ENCODE measurements at regions not wholly inside any gene's neighbourhood (a gene's known extent, or its start where the extent isn't known, plus 50 kb on each side); places are given as distances from the start of the nearest gene placed in this dataset.

DNA sequence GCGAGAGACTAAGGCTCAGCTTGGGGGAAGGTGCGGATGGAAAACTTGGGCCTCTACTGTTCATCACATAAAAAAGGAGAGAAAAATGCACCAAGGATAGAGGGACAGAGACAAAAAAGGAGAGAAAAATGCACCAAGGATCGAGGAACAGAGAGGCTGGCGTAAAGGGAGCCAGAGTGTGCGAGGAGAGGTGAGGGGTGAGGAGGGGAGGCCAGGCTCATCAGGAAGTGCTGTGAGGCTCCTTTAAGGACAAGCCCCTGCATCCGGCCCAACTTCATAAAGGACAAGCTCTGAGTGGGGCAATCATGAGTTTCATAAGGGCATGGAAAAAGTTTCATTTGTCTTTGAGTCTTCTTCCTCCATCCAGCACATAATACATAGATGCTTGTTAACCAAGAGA lies 117.2 kb upstream of the NXT1 start:
- DNase-seq = no peak
- Histone ChIP-seq H3K4me1 (peaks cover 0 to 10% (median 0%) of the 10 kb centered on the region in 4 donors), H3K36me3 (no peaks in the 10 kb centered on the region), H3K27me3 (no peaks in the 10 kb centered on the region), H3K4me3 (no peak overlapping the region), H3K9me3 (peaks cover 0 to 6% (median 0%) of the 10 kb centered on the region in 3 donors), H3K27ac (no peak overlapping the region)
- TF ChIP-seq, protein P1, sequence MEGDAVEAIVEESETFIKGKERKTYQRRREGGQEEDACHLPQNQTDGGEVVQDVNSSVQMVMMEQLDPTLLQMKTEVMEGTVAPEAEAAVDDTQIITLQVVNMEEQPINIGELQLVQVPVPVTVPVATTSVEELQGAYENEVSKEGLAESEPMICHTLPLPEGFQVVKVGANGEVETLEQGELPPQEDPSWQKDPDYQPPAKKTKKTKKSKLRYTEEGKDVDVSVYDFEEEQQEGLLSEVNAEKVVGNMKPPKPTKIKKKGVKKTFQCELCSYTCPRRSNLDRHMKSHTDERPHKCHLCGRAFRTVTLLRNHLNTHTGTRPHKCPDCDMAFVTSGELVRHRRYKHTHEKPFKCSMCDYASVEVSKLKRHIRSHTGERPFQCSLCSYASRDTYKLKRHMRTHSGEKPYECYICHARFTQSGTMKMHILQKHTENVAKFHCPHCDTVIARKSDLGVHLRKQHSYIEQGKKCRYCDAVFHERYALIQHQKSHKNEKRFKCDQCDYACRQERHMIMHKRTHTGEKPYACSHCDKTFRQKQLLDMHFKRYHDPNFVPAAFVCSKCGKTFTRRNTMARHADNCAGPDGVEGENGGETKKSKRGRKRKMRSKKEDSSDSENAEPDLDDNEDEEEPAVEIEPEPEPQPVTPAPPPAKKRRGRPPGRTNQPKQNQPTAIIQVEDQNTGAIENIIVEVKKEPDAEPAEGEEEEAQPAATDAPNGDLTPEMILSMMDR (IDR thresholded peaks at IDR 0.05) = no peak
- intact Hi-C loops (cut with DNase I; ENCODE audit: low total_unique reads) = loop anchor here (5.0 to 10.0 kb wide), 3 partner anchors 69 to 541 kb away; partner anchors contain the start of gene THBD

DNA sequence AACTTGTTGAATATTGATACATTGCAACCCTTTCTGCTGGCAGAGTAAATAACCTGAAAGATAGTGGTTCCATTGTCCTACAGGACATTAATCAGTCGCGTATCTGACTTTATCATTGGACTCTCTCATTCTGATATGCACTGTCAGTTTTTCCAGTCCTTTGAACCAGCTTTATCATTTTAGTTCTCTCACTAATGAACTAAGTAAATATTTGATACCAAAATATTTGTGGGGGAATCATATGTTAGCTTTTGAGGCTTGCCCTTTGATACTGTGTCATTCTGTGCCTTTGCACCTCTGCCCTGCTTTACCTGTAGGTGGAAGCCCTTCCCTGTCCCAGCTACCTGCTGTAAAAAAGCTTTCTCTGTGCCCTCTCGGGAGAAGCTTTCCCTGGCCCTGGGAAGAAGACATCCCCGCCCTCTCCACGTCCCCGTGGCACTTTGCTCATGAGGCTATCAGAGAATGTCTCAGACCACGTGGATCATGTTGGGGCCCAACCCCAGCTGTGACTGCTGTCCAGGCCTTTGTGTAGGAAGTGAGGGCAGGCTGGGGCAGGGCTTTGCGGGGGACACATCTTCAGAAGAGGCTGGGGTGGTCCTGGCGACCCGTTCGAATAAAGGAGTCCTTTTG lies 117.8 kb upstream of the NXT1 start:
- H3K36me3 ChIP-seq = no peaks in the 10 kb centered on the region
- no peak overlapping the region for H3K27ac ChIP-seq
- intact Hi-C loops (cut with DNase I; ENCODE audit: low total_unique reads) = loop anchor here (5.0 to 10.0 kb wide), 3 partner anchors 68 to 540 kb away; partner anchors contain the start of gene THBD
- H3K4me3 ChIP-seq = no peak overlapping the region
- TF ChIP-seq, protein P1 (IDR thresholded peaks at IDR 0.05) = no peak
- H3K4me1 ChIP-seq = peaks cover 0 to 10% (median 0%) of the 10 kb centered on the region in 4 donors
- peaks cover 0 to 6% (median 0%) of the 10 kb centered on the region in 3 donors for H3K9me3 ChIP-seq
- no peaks in the 10 kb centered on the region for H3K27me3 ChIP-seq
- DNase-seq = no peak

DNA sequence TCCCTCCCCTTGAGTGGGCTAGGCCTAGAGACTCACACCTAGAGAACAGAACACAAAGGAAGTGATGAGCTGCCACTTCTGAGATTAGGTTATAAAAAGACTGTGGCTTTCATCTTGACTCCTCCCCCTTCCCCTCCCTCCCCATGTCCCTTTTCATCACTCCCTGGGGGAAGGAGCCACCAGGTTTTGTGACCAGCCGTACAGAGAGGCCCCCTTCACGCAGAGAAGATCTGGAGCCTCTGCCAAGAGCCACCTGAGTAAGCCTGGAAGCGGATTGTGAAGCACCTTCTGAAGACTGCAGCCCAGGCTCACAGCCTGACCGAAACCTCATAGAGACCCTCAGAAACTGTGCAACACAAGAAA lies 118.4 kb upstream of the NXT1 start:
- DNase-seq = no peak
- peaks cover 0 to 6% (median 0%) of the 10 kb centered on the region in 3 donors for H3K9me3 ChIP-seq
- no peak overlapping the region for H3K4me3 ChIP-seq
- intact Hi-C loops (cut with DNase I; ENCODE audit: low total_unique reads) = loop anchor here (5.0 to 10.0 kb wide), 3 partner anchors 67 to 540 kb away; partner anchors contain the start of gene THBD
- H3K4me1 ChIP-seq = peaks cover 0 to 10% (median 0%) of the 10 kb centered on the region in 4 donors
- H3K27ac ChIP-seq = no peak overlapping the region
- H3K36me3 ChIP-seq = no peaks in the 10 kb centered on the region
- no peaks in the 10 kb centered on the region for H3K27me3 ChIP-seq
- TF ChIP-seq, protein P1 (IDR thresholded peaks at IDR 0.05) = no peak

DNA sequence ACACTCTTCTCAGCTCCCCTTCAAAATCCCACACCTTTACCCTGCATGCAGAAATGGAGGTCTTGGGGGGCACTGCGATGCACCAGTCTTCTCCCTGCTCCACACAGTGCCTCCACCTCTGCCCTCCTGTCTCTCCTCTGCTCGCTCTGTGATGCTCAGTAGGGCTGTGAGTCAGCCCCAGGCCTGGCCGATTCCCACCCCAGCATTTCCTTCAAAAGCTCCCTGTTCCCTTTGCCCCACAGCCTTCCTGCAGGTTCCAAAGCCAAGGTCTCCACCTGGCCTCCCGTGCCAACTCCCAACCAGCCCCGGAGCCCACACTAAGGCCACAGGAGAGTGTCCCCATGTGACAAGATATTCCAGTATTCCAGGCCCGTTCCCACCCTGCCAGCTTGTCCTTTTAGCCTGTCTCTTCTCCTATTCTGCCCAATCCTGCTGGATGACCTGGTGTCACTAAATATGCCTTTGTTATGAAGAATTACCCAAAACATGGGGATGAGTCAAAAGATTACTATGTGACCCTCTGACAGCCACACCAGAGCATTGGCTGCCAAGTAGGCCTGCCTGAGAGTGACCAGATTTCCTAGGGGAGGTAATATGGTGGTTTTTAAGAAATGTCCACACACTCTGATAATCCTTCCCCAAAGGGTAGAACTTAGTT lies 118.9 kb upstream of the NXT1 start:
- DNase-seq = no peak
- Histone ChIP-seq H3K4me3 (no peak overlapping the region), H3K27ac (no peak overlapping the region), H3K4me1 (peaks cover 0 to 10% (median 0%) of the 10 kb centered on the region in 4 donors), H3K36me3 (no peaks in the 10 kb centered on the region), H3K27me3 (no peaks in the 10 kb centered on the region), H3K9me3 (peaks cover 0 to 6% (median 0%) of the 10 kb centered on the region in 3 donors)
- intact Hi-C loops (cut with DNase I; ENCODE audit: low total_unique reads) = loop anchor here (5.0 to 10.0 kb wide), 3 partner anchors 67 to 539 kb away; partner anchors contain the start of gene THBD
- TF ChIP-seq, protein P1 (IDR thresholded peaks at IDR 0.05) = no peak

DNA sequence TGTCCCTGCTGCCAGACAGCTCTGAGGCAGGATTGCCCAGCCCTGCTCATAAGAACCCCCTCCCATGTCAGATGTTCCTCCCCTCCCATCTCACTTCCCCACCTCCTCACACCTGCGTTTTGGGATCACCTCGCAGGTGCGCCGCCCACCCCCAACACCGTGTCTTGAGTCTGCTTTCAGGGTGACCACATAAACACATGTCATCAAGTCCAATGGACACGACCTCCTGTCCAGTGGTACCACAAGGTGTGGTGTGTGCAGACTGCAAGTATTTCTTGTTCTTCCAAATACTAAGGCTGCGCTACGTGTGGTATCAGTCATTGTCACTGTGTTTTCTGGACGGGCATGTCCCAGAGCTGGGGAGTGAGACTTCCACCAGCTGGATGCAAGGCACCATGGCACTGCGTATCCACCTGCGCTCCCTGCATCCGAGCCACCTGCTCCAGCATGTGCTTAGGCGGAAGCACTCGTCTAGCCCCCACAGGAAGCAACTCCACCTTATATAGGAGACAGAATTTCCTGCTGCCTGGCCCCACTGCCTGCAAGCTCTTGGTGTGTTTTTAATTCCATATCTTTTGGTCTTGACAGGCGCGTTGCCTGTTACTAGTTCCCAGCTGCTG lies 119.7 kb upstream of the NXT1 start:
- peaks cover 0 to 10% (median 0%) of the 10 kb centered on the region in 4 donors for H3K4me1 ChIP-seq
- peaks cover 0 to 6% (median 0%) of the 10 kb centered on the region in 3 donors for H3K9me3 ChIP-seq
- no peaks in the 10 kb centered on the region for H3K36me3 ChIP-seq
- intact Hi-C loops (cut with DNase I; ENCODE audit: low total_unique reads) = loop anchor here (5.0 to 10.0 kb wide), 3 partner anchors 66 to 539 kb away; partner anchors contain the start of gene THBD
- H3K4me3 ChIP-seq = no peak overlapping the region
- no peak for DNase-seq
- TF ChIP-seq, protein P1 (IDR thresholded peaks at IDR 0.05) = no peak
- H3K27ac ChIP-seq = no peak overlapping the region
- H3K27me3 ChIP-seq = no peaks in the 10 kb centered on the region

All from tibial artery (tissue), 4 donors.